ENCODE measurements at regions not wholly inside any gene's neighbourhood (a gene's known extent, or its start where the extent isn't known, plus 50 kb on each side); places are given as distances from the start of the nearest gene placed in this dataset.
A peak's percentile ranks its signal among the peaks of the same experiment; 100 is the strongest.

- in situ Hi-C loops (cut with HindIII; ENCODE audit: low sequenced_read_pairs) = no loop called here
- DNase-seq (ENCODE audit: low read depth, low spot score) = no peak
- no peak overlapping the region for H3K4me3 ChIP-seq (ENCODE audit: low read depth, low read length)
- TF ChIP-seq, protein P1, sequence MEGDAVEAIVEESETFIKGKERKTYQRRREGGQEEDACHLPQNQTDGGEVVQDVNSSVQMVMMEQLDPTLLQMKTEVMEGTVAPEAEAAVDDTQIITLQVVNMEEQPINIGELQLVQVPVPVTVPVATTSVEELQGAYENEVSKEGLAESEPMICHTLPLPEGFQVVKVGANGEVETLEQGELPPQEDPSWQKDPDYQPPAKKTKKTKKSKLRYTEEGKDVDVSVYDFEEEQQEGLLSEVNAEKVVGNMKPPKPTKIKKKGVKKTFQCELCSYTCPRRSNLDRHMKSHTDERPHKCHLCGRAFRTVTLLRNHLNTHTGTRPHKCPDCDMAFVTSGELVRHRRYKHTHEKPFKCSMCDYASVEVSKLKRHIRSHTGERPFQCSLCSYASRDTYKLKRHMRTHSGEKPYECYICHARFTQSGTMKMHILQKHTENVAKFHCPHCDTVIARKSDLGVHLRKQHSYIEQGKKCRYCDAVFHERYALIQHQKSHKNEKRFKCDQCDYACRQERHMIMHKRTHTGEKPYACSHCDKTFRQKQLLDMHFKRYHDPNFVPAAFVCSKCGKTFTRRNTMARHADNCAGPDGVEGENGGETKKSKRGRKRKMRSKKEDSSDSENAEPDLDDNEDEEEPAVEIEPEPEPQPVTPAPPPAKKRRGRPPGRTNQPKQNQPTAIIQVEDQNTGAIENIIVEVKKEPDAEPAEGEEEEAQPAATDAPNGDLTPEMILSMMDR (IDR thresholded peaks at IDR 0.05; ENCODE audit: low read depth, low read length) = no peak
Measured at GRCh38 chr11:111194860-111195568, 50.5 kb upstream of the POU2AF2 start.

DNA sequence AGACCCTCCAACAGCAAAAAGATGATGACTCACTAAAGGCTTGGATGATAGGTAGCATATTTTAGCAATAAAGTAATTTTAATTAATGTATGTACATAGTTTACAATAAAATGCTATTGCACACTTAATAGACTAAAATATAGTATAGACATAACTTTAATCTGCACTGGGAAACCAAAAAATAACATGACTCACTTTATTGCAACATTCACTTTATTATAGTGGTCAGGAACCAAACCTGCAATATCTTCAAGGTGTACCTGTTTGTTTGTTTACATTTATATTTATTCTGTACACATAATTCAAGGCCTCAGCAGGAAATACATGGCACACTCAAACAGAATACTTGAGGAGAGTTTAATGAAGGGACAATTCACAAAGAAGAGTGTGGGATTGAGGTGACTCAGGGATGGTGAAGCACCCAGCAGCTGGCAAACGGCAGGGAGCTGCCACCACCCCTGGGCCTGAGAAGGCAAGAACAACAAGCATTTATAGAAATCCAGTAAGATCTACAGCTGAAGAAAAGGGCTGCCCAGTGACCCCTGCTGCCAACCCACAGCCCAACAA is 51.5 kb upstream of the POU2AF2 start:
- DNase-seq (ENCODE audit: low read depth, low spot score) = no peak
- in situ Hi-C loops (cut with HindIII; ENCODE audit: low sequenced_read_pairs) = no loop called here
- H3K4me3 ChIP-seq (ENCODE audit: low read depth, low read length) = no peak overlapping the region
- TF ChIP-seq, protein P1 (IDR thresholded peaks at IDR 0.05; ENCODE audit: low read depth, low read length) = no peak

- DNase-seq (ENCODE audit: low read depth, low spot score) = no peak
- in situ Hi-C loops (cut with HindIII; ENCODE audit: low sequenced_read_pairs) = no loop called here
- no peak overlapping the region for H3K4me3 ChIP-seq (ENCODE audit: low read depth, low read length)
- TF ChIP-seq, protein P1 (IDR thresholded peaks at IDR 0.05; ENCODE audit: low read depth, low read length) = no peak
Measured at GRCh38 chr11:111189466-111189865, 56.1 kb upstream of the POU2AF2 start.

GRCh38 chr11:111186308-111186915 is 59.1 kb upstream of the POU2AF2 start:
- no peak overlapping the region for H3K4me3 ChIP-seq (ENCODE audit: low read depth, low read length)
- peak; percentile 14 for DNase-seq (ENCODE audit: low read depth, low spot score)
- in situ Hi-C loops (cut with HindIII; ENCODE audit: low sequenced_read_pairs) = no loop called here
- TF ChIP-seq, protein P1 (IDR thresholded peaks at IDR 0.05; ENCODE audit: low read depth, low read length) = no peak

GRCh38 chr11:111185266-111185665 is 60.3 kb upstream of the POU2AF2 start:
- no peak overlapping the region for H3K4me3 ChIP-seq (ENCODE audit: low read depth, low read length)
- DNase-seq (ENCODE audit: low read depth, low spot score) = peak; percentile 57

DNA sequence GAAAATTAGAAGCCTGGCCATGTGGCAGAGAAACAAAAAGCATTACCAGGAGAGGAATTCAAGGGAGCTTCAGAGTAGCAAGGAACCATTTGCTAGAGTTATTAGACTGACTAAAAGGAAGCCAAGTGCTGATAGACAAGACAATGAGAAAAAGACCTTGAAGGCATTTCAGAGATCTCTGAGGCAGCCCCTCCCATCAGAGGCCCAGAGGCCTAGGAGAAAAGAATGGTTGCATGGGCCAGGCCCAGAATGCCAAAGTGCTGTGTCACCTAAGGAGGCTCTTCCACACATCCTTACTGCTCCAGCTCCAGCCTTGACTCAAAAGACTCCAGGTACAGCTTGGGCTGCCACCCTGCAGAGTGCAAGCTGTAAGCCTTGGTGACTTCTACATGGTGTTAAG is 61.8 kb upstream of the POU2AF2 start:
- H3K4me3 ChIP-seq (ENCODE audit: low read depth, low read length) = no peak overlapping the region
- TF ChIP-seq, protein P1 (IDR thresholded peaks at IDR 0.05; ENCODE audit: low read depth, low read length) = no peak
- in situ Hi-C loops (cut with HindIII; ENCODE audit: low sequenced_read_pairs) = no loop called here
- DNase-seq (ENCODE audit: low read depth, low spot score) = no peak

More at GRCh38 chr11:111185266-111185665, 60.3 kb upstream of the POU2AF2 start:
- TF ChIP-seq, protein P1 (IDR thresholded peaks at IDR 0.05; ENCODE audit: low read depth, low read length) = no peak
- in situ Hi-C loops (cut with HindIII; ENCODE audit: low sequenced_read_pairs) = no loop called here
